Middle frontal gyrus (tissue), 1 donor: ENCODE measurements at regions not wholly inside any gene's neighbourhood (a gene's known extent, or its start where the extent isn't known, plus 50 kb on each side); places are given as distances from the start of the nearest gene placed in this dataset.
"Not testable (repeated sequence)": the region's sequence is repeated elsewhere in the genome, so short reads cannot be mapped to it uniquely, and the experiment has no call there.

Source experiments
- DNase-seq: peaks from one replicate; pipeline ENCODE4 v3.0.0-alpha.2; 2015; ENCODE audit warnings: low spot score; ENCODE audit errors: extremely low spot score

GRCh38 chr2:128414351-128414750 is 95.7 kb upstream of the HS6ST1 start:
- no peak for DNase-seq

GRCh38 chr2:128414946-128415778 is 96.5 kb upstream of the HS6ST1 start:
- DNase-seq: no peak

- DNase-seq: no peak
Observed at GRCh38 chr2:128415779-128416061, 97.1 kb upstream of the HS6ST1 start.

- no peak for DNase-seq
Observed at GRCh38 chr2:128416109-128416785, 97.6 kb upstream of the HS6ST1 start.

- no peak for DNase-seq
Observed at GRCh38 chr2:128416806-128417205, 98.1 kb upstream of the HS6ST1 start.

- DNase-seq: not testable (repeated sequence)
Observed at GRCh38 chr2:128417264-128417663, 98.6 kb upstream of the HS6ST1 start.

GRCh38 chr2:128420131-128420530 is 101.5 kb upstream of the HS6ST1 start:
- no peak for DNase-seq

GRCh38 chr2:128420776-128421175 is 102.1 kb upstream of the HS6ST1 start:
- DNase-seq: no peak

GRCh38 chr2:128421286-128421685 is 102.6 kb upstream of the HS6ST1 start:
- DNase-seq: no peak

GRCh38 chr2:128421861-128422311 is 103.2 kb upstream of the HS6ST1 start:
- DNase-seq: no peak

GRCh38 chr2:128422571-128422970 is 103.9 kb upstream of the HS6ST1 start:
- DNase-seq: no peak

- no peak for DNase-seq
Observed at GRCh38 chr2:128423788-128424165, 105.1 kb upstream of the HS6ST1 start.

- no peak for DNase-seq
Observed at GRCh38 chr2:128424406-128425171, 105.9 kb upstream of the HS6ST1 start.

GRCh38 chr2:128425216-128425615 is 106.5 kb upstream of the HS6ST1 start:
- DNase-seq: no peak

GRCh38 chr2:128425731-128426620 is 107.3 kb upstream of the HS6ST1 start:
- no peak for DNase-seq

- DNase-seq: no peak
Observed at GRCh38 chr2:128427413-128427755, 108.7 kb upstream of the HS6ST1 start.

- DNase-seq: no peak
Observed at GRCh38 chr2:128428415-128428814, 109.7 kb upstream of the HS6ST1 start.

- DNase-seq: no peak
Observed at GRCh38 chr2:128432423-128432822, 113.8 kb upstream of the HS6ST1 start.

GRCh38 chr2:128433911-128434550 is 115.4 kb upstream of the HS6ST1 start:
- DNase-seq: no peak

GRCh38 chr2:128435576-128436478 is 117.2 kb upstream of the HS6ST1 start:
- no peak for DNase-seq
